HG03064 (cell line): ENCODE measurements at regions not wholly inside any gene's neighbourhood (a gene's known extent, or its start where the extent isn't known, plus 50 kb on each side); places are given as distances from the start of the nearest gene placed in this dataset.

Source experiments
- ATAC-seq: cut with Tn5 transposase; IDR thresholded peaks from one replicate; pipeline ENCODE4 v1.9.1; 2021; ENCODE audit warnings: low read depth; ENCODE audit not compliant: unreplicated experiment

GRCh38 chr11:116567721-116568242 lies 205.0 kb downstream of the BUD13 start:
- no peak for ATAC-seq

- no peak for ATAC-seq
Measured at GRCh38 chr11:116563712-116564047, 209.1 kb downstream of the BUD13 start.

GRCh38 chr11:116563028-116563711 lies 209.6 kb downstream of the BUD13 start:
- ATAC-seq, result no peak

- ATAC-seq, result no peak
Measured at GRCh38 chr11:116560589-116560988, 212.2 kb downstream of the BUD13 start.

- ATAC-seq, result no peak
Measured at GRCh38 chr11:116558504-116559211, 214.1 kb downstream of the BUD13 start.

GRCh38 chr11:116557282-116557681 lies 215.5 kb downstream of the BUD13 start:
- ATAC-seq, result no peak

- no peak for ATAC-seq
Measured at GRCh38 chr11:116556483-116556882, 216.3 kb downstream of the BUD13 start.

- ATAC-seq, result no peak
Measured at GRCh38 chr11:116553482-116553881, 219.3 kb downstream of the BUD13 start.

- no peak for ATAC-seq
Measured at GRCh38 chr11:116551576-116551975, 221.2 kb downstream of the BUD13 start.

GRCh38 chr11:116548256-116548655 lies 224.5 kb downstream of the BUD13 start:
- ATAC-seq, result no peak

GRCh38 chr11:116547571-116547970 lies 225.2 kb downstream of the BUD13 start:
- ATAC-seq, result no peak

GRCh38 chr11:116545912-116546311 lies 226.9 kb downstream of the BUD13 start:
- no peak for ATAC-seq

- no peak for ATAC-seq
Measured at GRCh38 chr11:116544721-116545120, 228.1 kb downstream of the BUD13 start.

- ATAC-seq, result no peak
Measured at GRCh38 chr11:116543911-116544475, 228.8 kb downstream of the BUD13 start.

GRCh38 chr11:116543099-116543498 lies 229.7 kb downstream of the BUD13 start:
- no peak for ATAC-seq

GRCh38 chr11:116542406-116542805 lies 230.4 kb downstream of the BUD13 start:
- ATAC-seq, result no peak

- no peak for ATAC-seq
Measured at GRCh38 chr11:116541460-116541859, 231.3 kb downstream of the BUD13 start.

- no peak for ATAC-seq
Measured at GRCh38 chr11:116540645-116541304, 232.0 kb downstream of the BUD13 start.

- ATAC-seq, result no peak
Measured at GRCh38 chr11:116539836-116540418, 232.9 kb downstream of the BUD13 start.

- no peak for ATAC-seq
Measured at GRCh38 chr11:116539211-116539610, 233.6 kb downstream of the BUD13 start.

- ATAC-seq, result no peak
Measured at GRCh38 chr11:116538677-116539076, 234.1 kb downstream of the BUD13 start.
